HUES48 (cell line): ENCODE measurements at regions not wholly inside any gene's neighbourhood (a gene's known extent, or its start where the extent isn't known, plus 50 kb on each side); places are given as distances from the start of the nearest gene placed in this dataset.

Experiments used
- H3K27ac ChIP-seq: one replicate; pipeline ENCODE4 v1.7.0; 2013; ENCODE audit warnings: low read depth, low read length, inconsistent platforms
- H3K27me3 ChIP-seq: 2 replicates; pipeline ENCODE4 v1.6.1; 2013; ENCODE audit warnings: mild to moderate bottlenecking, low read length; ENCODE audit not compliant: control insufficient read depth, insufficient read depth
- H3K36me3 ChIP-seq: 2 replicates; pipeline ENCODE4 v1.6.1; 2013; ENCODE audit warnings: low read length; ENCODE audit not compliant: control insufficient read depth, insufficient read depth
- H3K4me1 ChIP-seq: 2 replicates; pipeline ENCODE4 v1.6.1; 2013; ENCODE audit warnings: mild to moderate bottlenecking, low read length; ENCODE audit not compliant: control insufficient read depth, insufficient read depth
- H3K4me3 ChIP-seq: 2 replicates; pipeline ENCODE4 v1.5.1; 2013; ENCODE audit warnings: mild to moderate bottlenecking, low read depth, low read length
- H3K9ac ChIP-seq: 2 replicates; pipeline ENCODE4 v1.6.1; 2013; ENCODE audit warnings: mild to moderate bottlenecking, low read depth, low read length, moderate library complexity
- H3K9me3 ChIP-seq: 2 replicates; pipeline ENCODE4 v1.6.1; 2013; ENCODE audit warnings: low read length; ENCODE audit not compliant: control insufficient read depth, insufficient read depth

GRCh38 chr2:58376592-58376991, 135.5 kb upstream of the FANCL start:
- no peak overlapping the region for H3K4me3 ChIP-seq
- H3K9ac ChIP-seq, result no peak overlapping the region
- no peaks in the 10 kb centered on the region for H3K27me3 ChIP-seq

GRCh38 chr2:58369594-58369993, 128.5 kb upstream of the FANCL start:
- Histone ChIP-seq H3K4me1 (no peaks in the 10 kb centered on the region), H3K9ac (no peak overlapping the region), H3K27ac (no peak overlapping the region), H3K4me3 (no peak overlapping the region), H3K27me3 (no peaks in the 10 kb centered on the region), H3K9me3 (no peaks in the 10 kb centered on the region), H3K36me3 (no peaks in the 10 kb centered on the region)

More at GRCh38 chr2:58376592-58376991, 135.5 kb upstream of the FANCL start:
- Histone ChIP-seq H3K27ac (no peak overlapping the region), H3K36me3 (no peaks in the 10 kb centered on the region), H3K9me3 (no peaks in the 10 kb centered on the region), H3K4me1 (no peaks in the 10 kb centered on the region)

- no peaks in the 10 kb centered on the region; the same call in 1 of the 2 replicates for H3K4me1 ChIP-seq
- H3K9me3 ChIP-seq, result no peaks in the 10 kb centered on the region
- H3K27me3 ChIP-seq, result no peaks in the 10 kb centered on the region
- no peaks in the 10 kb centered on the region for H3K36me3 ChIP-seq
- no peak overlapping the region for H3K4me3 ChIP-seq
- H3K27ac ChIP-seq, result no peak overlapping the region
- no peak overlapping the region for H3K9ac ChIP-seq
These were observed 123.0 kb upstream of the FANCL start for GRCh38 chr2:58364098-58364497.

GRCh38 chr2:58358026-58358425, 116.9 kb upstream of the FANCL start:
- no peak overlapping the region for H3K4me3 ChIP-seq
- H3K9me3 ChIP-seq, result no peaks in the 10 kb centered on the region

GRCh38 chr2:58357521-58357920, 116.4 kb upstream of the FANCL start:
- Histone ChIP-seq H3K36me3 (no peaks in the 10 kb centered on the region), H3K9ac (no peak overlapping the region), H3K27me3 (no peaks in the 10 kb centered on the region)

More at GRCh38 chr2:58358026-58358425, 116.9 kb upstream of the FANCL start:
- no peaks in the 10 kb centered on the region for H3K27me3 ChIP-seq
- H3K9ac ChIP-seq, result no peak overlapping the region
- no peak overlapping the region for H3K27ac ChIP-seq
- H3K4me1 ChIP-seq, result peaks cover 24% of the 10 kb centered on the region
- no peaks in the 10 kb centered on the region for H3K36me3 ChIP-seq

GRCh38 chr2:58354230-58354629, 113.1 kb upstream of the FANCL start:
- Histone ChIP-seq H3K9me3 (no peaks in the 10 kb centered on the region), H3K4me1 (peaks cover 24% of the 10 kb centered on the region), H3K27ac (no peak overlapping the region), H3K27me3 (no peaks in the 10 kb centered on the region), H3K36me3 (no peaks in the 10 kb centered on the region), H3K9ac (no peak overlapping the region), H3K4me3 (no peak overlapping the region)

More at GRCh38 chr2:58357521-58357920, 116.4 kb upstream of the FANCL start:
- Histone ChIP-seq H3K9me3 (no peaks in the 10 kb centered on the region), H3K4me1 (peaks cover 24% of the 10 kb centered on the region), H3K4me3 (no peak overlapping the region), H3K27ac (peak overlapping the region; percentile 69)

- no peak overlapping the region for H3K27ac ChIP-seq
- H3K4me1 ChIP-seq, result no peaks in the 10 kb centered on the region
- H3K36me3 ChIP-seq, result no peaks in the 10 kb centered on the region
- H3K4me3 ChIP-seq, result no peak overlapping the region
- H3K9ac ChIP-seq, result no peak overlapping the region
- no peaks in the 10 kb centered on the region for H3K27me3 ChIP-seq
- H3K9me3 ChIP-seq, result no peaks in the 10 kb centered on the region
These were observed 109.4 kb upstream of the FANCL start for GRCh38 chr2:58350484-58350883.

GRCh38 chr2:58347810-58348209, 106.7 kb upstream of the FANCL start:
- Histone ChIP-seq H3K36me3 (no peaks in the 10 kb centered on the region), H3K4me1 (no peaks in the 10 kb centered on the region), H3K4me3 (no peak overlapping the region), H3K27ac (no peak overlapping the region), H3K27me3 (no peaks in the 10 kb centered on the region), H3K9ac (no peak overlapping the region), H3K9me3 (no peaks in the 10 kb centered on the region)

GRCh38 chr2:58341047-58341446, 99.9 kb upstream of the FANCL start:
- no peaks in the 10 kb centered on the region for H3K36me3 ChIP-seq
- H3K4me3 ChIP-seq, result no peak overlapping the region
- peaks cover 3% of the 10 kb centered on the region; the same call in 1 of the 2 replicates for H3K4me1 ChIP-seq
- H3K27me3 ChIP-seq, result no peaks in the 10 kb centered on the region
- no peak overlapping the region for H3K9ac ChIP-seq
- no peak overlapping the region for H3K27ac ChIP-seq
- H3K9me3 ChIP-seq, result no peaks in the 10 kb centered on the region

- Histone ChIP-seq H3K27ac (no peak overlapping the region), H3K27me3 (no peaks in the 10 kb centered on the region), H3K9ac (no peak overlapping the region), H3K4me1 (peaks cover 3% of the 10 kb centered on the region; the same call in 1 of the 2 replicates), H3K9me3 (no peaks in the 10 kb centered on the region), H3K4me3 (no peak overlapping the region), H3K36me3 (no peaks in the 10 kb centered on the region)
These were observed 98.6 kb upstream of the FANCL start for GRCh38 chr2:58339548-58340243.

- no peak overlapping the region for H3K9ac ChIP-seq
- no peaks in the 10 kb centered on the region for H3K36me3 ChIP-seq
- no peak overlapping the region for H3K27ac ChIP-seq
- no peaks in the 10 kb centered on the region; the same call in 1 of the 2 replicates for H3K27me3 ChIP-seq
- peaks cover 3% of the 10 kb centered on the region; the same call in 1 of the 2 replicates for H3K4me1 ChIP-seq
- H3K4me3 ChIP-seq, result no peak overlapping the region
- H3K9me3 ChIP-seq, result no peaks in the 10 kb centered on the region
These were observed 95.3 kb upstream of the FANCL start for GRCh38 chr2:58336416-58336815.
